Muscle layer of colon (tissue), 2 donors: ENCODE measurements at regions not wholly inside any gene's neighbourhood (a gene's known extent, or its start where the extent isn't known, plus 50 kb on each side); places are given as distances from the start of the nearest gene placed in this dataset.

Experiments
- H3K27ac ChIP-seq: one replicate; pipeline ENCODE4 v1.7.0; 2013; ENCODE audit warnings: low read depth, mild to moderate bottlenecking, low read length, moderate library complexity
- H3K27me3 ChIP-seq, 2 donors: one replicate each; pipeline ENCODE4 v1.7.0; 2013; ENCODE audit warnings: low read length in 2 of 2, mild to moderate bottlenecking in 2 of 2; ENCODE audit not compliant: insufficient read depth in 2 of 2, control insufficient read depth in 1 of 2
- H3K36me3 ChIP-seq: one replicate; pipeline ENCODE4 v1.7.0; 2013; ENCODE audit warnings: mild to moderate bottlenecking, low read length; ENCODE audit not compliant: insufficient read depth
- H3K4me1 ChIP-seq: one replicate; pipeline ENCODE4 v1.7.0; 2013; ENCODE audit warnings: mild to moderate bottlenecking, low read length; ENCODE audit not compliant: insufficient read depth
- H3K4me3 ChIP-seq, 2 donors: one replicate each; pipeline ENCODE4 v1.7.0; 2013; ENCODE audit warnings: low read length in 2 of 2, low read depth in 1 of 2, mild to moderate bottlenecking in 1 of 2, moderate library complexity in 1 of 2
- H3K9ac ChIP-seq: one replicate; pipeline ENCODE4 v1.7.0; 2013; ENCODE audit warnings: low read length
- H3K9me3 ChIP-seq: one replicate; pipeline ENCODE4 v1.7.0; 2013; ENCODE audit warnings: mild to moderate bottlenecking, low read length
- donor health status: abdominal sarcoma.
- donor health status: Adenocarcinoma of cecum.

DNA sequence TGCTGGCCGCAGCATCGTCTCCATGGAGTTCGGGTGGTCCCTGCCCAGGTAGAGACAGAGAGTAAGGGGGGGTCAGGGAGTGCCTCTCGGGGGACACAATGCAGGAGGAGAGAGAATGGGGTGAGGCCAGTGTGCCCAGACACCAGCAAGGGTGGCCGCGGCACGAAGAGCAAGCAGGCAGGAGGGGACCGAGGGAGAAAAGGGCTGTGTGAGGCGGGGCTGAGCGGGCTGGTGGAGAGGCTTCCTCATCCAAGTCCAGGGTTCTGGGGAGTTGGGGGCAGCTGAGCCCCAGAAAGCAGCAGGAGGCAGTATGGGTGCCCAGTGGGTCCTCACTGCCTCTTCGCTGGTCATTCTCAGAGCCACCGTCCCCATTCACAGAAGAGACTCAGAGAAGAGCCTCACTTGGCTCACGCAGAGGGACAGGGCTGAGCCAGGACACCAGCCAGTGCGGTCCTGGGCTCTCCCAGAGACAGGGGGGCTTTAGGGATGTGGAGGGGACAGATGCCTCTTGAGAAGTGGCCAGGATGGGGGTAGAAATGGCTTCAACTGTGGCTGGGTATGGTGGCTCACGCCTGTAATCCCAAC, 78.9 kb downstream of the MICALL2 start:
- Histone ChIP-seq H3K27me3 (peaks cover 0 to 49% of the 10 kb centered on the region in 2 donors), H3K4me3 (no peak overlapping the region), H3K4me1 (no peaks in the 10 kb centered on the region), H3K27ac (no peak overlapping the region), H3K9ac (no peak overlapping the region), H3K9me3 (no peaks in the 10 kb centered on the region), H3K36me3 (no peaks in the 10 kb centered on the region)

- Histone ChIP-seq H3K4me1 (no peaks in the 10 kb centered on the region), H3K27ac (no peak overlapping the region), H3K36me3 (no peaks in the 10 kb centered on the region), H3K4me3 (no peak overlapping the region), H3K9me3 (no peaks in the 10 kb centered on the region), H3K9ac (no peak overlapping the region), H3K27me3 (peaks cover 0 to 50% of the 10 kb centered on the region in 2 donors)
These were observed 78.3 kb downstream of the MICALL2 start for GRCh38 chr7:1380821-1381580.

- Histone ChIP-seq H3K4me3 (no peak overlapping the region), H3K27ac (no peak overlapping the region), H3K9ac (no peak overlapping the region), H3K4me1 (no peaks in the 10 kb centered on the region), H3K9me3 (no peaks in the 10 kb centered on the region), H3K27me3 (peaks cover 0 to 53% of the 10 kb centered on the region in 2 donors), H3K36me3 (no peaks in the 10 kb centered on the region)
These were observed 76.5 kb downstream of the MICALL2 start for GRCh38 chr7:1382553-1383397.

GRCh38 chr7:1383398-1384112, 75.7 kb downstream of the MICALL2 start:
- Histone ChIP-seq H3K27ac (no peak overlapping the region), H3K4me3 (no peak overlapping the region), H3K36me3 (no peaks in the 10 kb centered on the region), H3K27me3 (peaks cover 0 to 57% of the 10 kb centered on the region in 2 donors), H3K9ac (no peak overlapping the region), H3K9me3 (no peaks in the 10 kb centered on the region), H3K4me1 (no peaks in the 10 kb centered on the region)

DNA sequence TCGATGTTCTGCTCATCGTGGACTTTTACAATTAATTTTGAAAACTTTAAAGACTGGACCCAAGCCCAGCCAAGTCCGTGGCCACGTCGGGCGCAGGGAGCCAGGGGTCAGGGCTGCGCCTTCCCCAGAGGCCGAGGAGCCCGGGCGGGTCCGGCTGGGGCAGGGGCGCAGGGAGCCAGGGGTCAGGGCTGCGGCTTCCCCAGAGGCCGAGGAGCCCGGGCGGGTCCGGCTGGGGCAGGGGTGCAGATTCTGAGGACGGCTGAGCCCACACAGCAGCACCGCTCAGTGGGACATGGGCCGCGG, 75.2 kb downstream of the MICALL2 start:
- H3K4me1 ChIP-seq = no peaks in the 10 kb centered on the region
- no peaks in the 10 kb centered on the region for H3K36me3 ChIP-seq
- H3K27ac ChIP-seq = no peak overlapping the region
- peaks cover 0 to 62% of the 10 kb centered on the region in 2 donors for H3K27me3 ChIP-seq
- no peaks in the 10 kb centered on the region for H3K9me3 ChIP-seq
- no peak overlapping the region for H3K9ac ChIP-seq
- no peak overlapping the region for H3K4me3 ChIP-seq
